Stimulated activated CD4-positive, alpha-beta T cell treated with anti-CD3 and anti-CD28 coated beads, Interleukin-2, amount 100 ng/mL, for 48 hours (primary cell): ENCODE measurements at regions not wholly inside any gene's neighbourhood (a gene's known extent, or its start where the extent isn't known, plus 50 kb on each side); places are given as distances from the start of the nearest gene placed in this dataset.

Experiments
- DNase-seq, 2 donors: peaks; one replicate each; pipeline ENCODE4 v3.0.0-alpha.2; 2020

DNA sequence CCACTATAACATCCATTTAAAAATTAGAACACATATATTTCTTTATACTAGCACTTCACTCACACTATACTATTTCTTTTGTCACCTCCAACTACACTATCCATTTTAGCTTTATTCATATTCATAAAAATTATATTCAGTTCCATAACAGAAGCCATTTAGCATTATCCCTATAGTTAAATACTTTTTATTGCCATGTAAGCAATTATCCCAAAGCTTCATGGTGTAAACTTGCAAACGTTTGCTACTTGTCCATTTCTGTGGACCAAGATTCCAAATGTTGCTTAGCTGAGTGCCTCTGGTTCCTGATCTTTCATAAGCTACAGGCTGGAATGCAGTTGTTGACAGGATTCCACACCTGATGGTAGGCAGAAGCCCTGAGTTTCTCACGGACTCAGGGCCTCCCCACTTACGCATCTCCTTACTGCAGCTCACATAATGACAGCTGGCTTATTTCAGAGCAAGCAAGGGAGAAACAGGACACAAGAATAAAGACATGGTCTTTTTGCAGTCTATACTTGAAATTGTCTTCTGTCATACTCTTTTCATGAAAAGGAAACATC is 1584.8 kb downstream of the SLITRK5 start:
- no peak for DNase-seq

DNA sequence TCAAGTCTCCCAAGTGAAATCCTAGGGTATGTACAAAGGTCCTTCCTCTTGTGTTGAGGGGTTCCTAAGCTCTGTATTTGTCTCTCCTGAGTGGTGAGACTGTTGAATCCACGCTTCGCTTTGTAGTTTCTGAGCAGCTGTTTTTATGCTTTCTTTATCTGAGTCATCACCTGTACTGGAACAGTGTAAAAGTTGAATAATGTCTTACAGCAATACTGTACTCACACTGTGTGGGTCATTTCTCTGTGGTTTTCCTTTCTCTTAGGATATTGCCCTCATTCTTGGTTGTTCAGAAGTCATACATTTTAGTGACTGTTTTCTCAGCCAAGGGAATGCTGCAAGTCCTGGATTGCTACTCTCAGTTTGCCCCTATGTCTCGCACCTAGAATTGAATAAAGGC is 1596.6 kb downstream of the SLITRK5 start:
- DNase-seq, result no peak

DNA sequence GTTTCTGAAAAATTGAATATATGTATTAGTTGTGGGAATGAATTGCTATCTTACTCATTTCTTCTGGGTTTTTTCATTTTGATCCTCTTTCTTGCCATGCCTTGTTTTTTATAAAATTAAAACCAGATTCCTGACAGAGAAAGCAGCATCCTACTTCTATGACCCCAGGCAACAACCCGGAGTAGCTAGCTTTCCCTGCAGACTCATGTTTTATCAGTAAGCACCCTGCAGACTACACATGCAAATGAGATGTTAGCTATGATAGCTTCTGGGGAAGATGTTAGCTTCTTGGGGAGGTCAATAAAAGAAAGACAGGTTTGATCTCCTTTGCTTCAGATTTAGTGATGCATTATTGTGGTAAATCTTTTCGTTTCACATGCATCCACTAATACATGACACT is 1598.6 kb downstream of the SLITRK5 start:
- DNase-seq, result no peak

DNA sequence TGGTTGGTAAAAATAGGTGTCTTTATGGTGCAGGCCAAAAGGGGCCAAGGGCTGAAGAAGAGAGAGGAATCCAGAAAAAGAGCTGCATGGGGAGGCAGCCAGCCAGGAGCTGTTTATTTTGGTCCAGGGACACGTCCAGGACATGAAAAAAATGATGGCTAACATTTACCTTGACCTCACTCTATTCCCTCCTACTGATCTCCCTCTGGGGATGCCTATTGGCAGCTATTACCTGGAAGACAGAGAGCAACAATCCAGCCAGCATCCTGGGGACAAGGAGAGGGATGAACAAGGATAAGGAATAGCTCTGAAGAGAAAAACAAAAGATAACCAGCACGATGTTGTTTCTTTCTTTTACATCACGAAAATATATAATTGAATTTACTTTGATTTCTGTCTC is 1599.6 kb downstream of the SLITRK5 start:
- DNase-seq, result no peak

GRCh38 chr13:89279374-89279773 is 1608.2 kb downstream of the SLITRK5 start:
- no peak for DNase-seq

- no peak for DNase-seq
These were observed 1610.2 kb downstream of the SLITRK5 start for GRCh38 chr13:89281331-89281730.

GRCh38 chr13:89282241-89282640 is 1611.1 kb downstream of the SLITRK5 start:
- no peak for DNase-seq

GRCh38 chr13:89287381-89287780 is 1616.2 kb downstream of the SLITRK5 start:
- no peak for DNase-seq

DNA sequence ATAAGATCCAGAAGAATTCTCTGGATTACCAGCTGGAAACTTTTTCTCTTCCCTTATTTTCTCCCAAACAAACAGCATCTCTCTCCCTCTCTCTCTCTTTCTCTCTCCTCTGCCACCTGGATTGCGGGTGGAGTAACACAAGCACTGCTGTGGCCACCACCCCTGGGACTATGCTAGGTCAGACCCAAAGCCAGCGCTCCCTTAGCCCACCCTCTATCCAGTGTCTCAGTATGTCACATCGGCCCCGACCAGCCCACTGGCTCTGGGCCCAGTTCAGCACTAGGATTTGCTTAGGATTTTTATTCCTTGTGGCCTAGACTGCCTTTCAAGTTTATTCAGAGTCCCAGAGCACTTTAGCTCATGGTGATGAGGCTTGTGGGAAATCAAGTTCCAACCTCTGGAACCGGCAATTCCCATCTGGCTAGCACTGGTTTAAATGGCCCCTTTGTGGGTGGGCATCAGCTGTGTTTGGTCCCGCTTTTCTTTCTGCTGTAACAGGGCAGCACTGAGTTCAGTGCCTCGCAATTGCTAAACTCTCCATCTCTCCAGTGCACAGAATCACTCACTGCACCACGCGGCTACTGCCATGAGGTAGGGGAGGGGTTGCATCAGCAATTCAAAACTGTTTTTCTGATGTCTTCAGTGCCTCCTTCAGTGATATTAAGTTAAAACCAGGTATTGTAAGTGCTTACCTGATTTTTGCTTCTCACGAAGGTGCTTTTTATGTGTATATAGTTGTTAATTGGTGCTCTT is 1623.1 kb downstream of the SLITRK5 start:
- DNase-seq, result no peak

DNA sequence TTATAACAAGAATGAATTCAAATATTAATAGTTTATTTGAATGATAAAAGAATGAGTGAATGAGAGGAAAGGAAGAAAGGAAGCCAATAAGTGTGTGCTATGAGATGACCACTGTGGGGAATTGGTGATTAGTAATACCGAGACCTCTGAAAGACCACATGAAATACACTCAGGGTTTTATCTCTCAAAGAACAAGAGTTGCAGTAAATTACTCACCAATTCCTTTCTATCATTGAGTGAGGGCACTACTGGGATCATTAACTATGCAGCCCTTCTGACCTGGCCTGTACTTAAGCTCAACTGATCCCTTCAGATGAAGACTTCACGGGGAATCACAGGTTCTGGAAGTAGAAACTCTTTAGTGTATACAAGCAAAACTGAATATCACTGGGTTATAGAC is 1636.1 kb downstream of the SLITRK5 start:
- DNase-seq, result no peak

DNA sequence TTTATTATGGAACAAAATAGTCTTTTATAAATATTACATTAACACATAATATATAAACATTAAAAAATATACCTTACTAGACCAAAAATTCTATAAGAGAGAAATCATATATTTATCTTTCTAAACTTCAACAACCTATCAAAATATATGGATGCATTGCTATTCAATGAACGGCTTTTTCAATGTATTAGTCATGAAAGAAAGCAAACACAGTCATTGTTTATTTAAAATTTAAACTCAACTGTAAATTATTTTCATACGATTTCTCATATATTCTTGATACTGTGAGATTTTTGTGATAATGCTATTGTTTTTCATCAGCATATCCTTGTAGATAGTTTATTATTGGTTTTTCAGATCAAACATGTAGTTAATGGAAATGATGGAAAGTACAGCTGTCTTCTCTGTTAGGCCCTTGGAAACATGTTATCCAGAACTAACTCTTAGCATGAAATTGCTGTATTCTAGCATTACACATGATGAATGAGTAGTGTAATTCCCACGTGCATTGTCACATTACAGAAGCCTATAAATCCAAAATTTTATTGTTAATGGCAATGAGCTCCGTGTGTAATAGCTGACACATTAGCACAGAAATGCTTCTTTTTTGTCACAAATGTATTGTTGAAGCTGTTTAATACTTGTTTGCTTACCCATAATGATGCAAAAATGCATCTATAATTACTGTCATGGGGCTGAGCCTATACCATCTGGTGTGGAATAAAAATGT is 1639.9 kb downstream of the SLITRK5 start:
- DNase-seq, result no peak

GRCh38 chr13:89315287-89315686 is 1644.1 kb downstream of the SLITRK5 start:
- DNase-seq, result no peak

DNA sequence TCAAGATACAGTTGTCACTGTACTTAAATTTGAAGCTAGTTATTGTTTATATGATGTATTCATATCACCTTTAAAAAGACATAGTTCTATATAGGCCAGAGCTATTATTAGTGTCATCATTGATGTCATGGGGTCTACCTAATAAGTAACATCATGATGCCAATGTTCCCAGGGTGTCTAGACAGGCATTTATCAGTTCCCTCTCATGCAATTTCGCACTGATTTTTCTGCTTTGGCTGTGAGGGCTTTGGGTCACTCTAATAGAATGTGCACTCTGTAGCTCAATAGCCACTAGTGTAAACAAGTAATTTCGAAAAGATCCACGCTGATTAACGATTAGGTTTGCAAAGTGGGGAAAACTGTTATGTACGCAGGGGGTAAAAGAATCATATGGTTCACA is 1651.3 kb downstream of the SLITRK5 start:
- DNase-seq, result no peak

DNA sequence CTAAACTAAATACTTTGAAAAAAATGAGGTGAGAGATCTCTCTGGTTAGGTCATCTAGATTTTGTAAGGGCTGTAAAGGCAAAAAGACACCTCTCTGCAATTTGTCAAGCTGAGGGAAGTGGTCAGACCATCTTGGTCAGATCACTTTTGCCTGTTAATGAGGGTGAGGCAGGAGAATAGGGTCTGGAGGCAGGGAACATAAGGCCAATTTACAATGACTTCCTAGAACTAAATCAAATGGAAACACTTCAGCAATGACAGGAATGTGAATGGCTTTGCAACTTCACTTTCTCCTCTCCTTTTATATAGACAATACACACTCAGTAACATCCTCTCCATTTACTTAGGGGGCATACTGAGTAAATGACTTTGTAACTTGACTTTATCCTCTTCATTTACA is 1653.4 kb downstream of the SLITRK5 start:
- no peak for DNase-seq

GRCh38 chr13:89343165-89343564 is 1672.0 kb downstream of the SLITRK5 start:
- DNase-seq, result no peak

- DNase-seq, result no peak
These were observed 1681.2 kb downstream of the SLITRK5 start for GRCh38 chr13:89352384-89352783.

- DNase-seq, result no peak
These were observed 1690.7 kb downstream of the SLITRK5 start for GRCh38 chr13:89361909-89362308.

GRCh38 chr13:89363144-89363543 is 1692.0 kb downstream of the SLITRK5 start:
- DNase-seq, result no peak

GRCh38 chr13:89372193-89372592 is 1701.0 kb downstream of the SLITRK5 start:
- no peak for DNase-seq

- no peak for DNase-seq
These were observed 1704.7 kb downstream of the SLITRK5 start for GRCh38 chr13:89375839-89376238.

GRCh38 chr13:89380101-89380500 is 1708.9 kb downstream of the SLITRK5 start:
- no peak for DNase-seq

DNA sequence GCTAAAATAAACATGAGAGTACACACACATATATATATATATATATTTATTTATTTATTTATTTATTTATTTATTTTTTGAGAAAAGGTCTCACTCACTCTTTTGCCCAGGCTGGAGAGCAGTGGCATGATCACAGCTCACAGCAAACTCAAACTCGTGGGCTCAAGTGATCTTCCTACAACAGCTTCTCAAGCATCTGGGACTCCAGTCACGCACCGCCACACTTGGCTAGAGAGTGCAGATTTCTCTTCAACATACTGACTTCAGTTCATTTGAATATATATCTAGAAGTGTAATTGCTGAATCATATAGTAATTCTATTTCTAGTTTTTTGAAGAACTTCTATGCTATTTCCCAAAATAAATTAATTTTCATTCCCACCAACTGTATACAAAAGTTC is 1711.8 kb downstream of the SLITRK5 start:
- DNase-seq, result no peak

GRCh38 chr13:89383891-89384290 is 1712.7 kb downstream of the SLITRK5 start:
- DNase-seq, result no peak

DNA sequence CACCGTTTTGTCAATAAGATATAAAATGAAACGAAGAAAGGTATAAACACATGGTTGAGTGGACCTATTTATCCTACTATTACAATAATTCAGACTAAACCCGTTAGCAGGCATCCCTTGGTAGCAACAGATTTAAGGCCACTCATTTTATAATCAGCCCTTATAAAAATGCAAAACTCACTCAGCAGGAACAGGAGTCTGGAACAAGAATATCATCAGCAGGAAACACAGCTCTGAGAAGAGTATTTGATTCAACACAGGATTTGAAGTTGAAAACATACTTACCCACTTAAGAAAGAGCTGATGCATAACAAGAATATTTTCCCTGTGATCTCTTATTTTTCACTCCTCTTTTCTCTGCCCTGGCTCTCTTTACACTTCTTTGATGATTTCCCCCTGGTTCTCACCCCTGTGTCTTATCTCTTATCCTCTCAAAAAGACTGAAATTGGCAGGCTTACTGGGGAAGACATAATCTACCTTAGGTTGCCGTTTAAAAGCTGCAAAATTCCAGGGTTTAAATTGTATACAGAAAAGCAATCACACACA is 1722.7 kb downstream of the SLITRK5 start:
- DNase-seq, result no peak
